ENCODE measurements at regions not wholly inside any gene's neighbourhood (a gene's known extent, or its start where the extent isn't known, plus 50 kb on each side); places are given as distances from the start of the nearest gene placed in this dataset.

DNA sequence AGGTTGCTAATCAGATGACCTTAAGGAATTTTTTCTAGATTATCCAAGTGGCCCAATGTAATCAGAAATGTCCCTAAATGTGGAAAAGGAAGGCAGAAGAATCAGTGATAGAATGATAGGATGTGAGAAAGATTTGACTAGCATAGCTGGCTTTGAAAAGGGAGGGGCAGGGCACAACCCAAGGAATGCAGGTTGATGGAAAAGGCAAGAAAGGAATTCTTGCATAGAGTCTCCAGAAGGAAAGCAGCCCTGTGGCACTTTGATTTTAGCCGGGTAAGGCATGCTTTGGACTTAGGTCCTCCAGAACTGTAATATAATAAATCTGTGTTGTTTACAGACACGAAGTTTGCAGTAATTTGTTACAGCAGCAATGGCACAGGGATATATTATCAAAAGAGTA, 375.7 kb upstream of the B3GALT2 start:
- DNase-seq (ENCODE audit: low read depth): no peak

DNA sequence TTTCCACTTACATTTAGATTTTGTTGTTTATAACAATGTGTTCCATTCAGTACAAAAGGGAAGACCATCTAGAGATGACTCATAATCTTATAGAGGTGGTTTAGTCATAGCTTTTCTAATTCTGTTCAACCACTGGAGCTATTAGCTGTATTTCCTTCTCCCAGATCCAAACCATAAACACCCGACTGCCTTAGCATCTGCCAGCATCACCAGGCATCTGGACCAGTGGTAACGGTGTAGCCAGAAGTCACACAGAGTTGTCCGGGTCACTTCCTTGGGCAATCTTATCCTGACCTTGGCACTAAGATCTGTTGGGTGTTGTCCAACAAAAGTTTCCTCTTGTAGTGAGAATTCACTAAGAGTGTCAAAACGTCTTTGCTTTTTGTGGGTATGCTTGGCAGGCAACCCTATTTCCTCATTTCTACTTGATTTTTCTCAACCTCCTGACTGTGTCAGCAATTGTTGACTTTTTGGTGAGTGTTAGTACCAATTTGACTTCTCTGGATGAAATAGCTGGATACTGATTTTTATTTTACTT, 372.1 kb upstream of the B3GALT2 start:
- DNase-seq (ENCODE audit: low read depth): peak; percentile 91

DNA sequence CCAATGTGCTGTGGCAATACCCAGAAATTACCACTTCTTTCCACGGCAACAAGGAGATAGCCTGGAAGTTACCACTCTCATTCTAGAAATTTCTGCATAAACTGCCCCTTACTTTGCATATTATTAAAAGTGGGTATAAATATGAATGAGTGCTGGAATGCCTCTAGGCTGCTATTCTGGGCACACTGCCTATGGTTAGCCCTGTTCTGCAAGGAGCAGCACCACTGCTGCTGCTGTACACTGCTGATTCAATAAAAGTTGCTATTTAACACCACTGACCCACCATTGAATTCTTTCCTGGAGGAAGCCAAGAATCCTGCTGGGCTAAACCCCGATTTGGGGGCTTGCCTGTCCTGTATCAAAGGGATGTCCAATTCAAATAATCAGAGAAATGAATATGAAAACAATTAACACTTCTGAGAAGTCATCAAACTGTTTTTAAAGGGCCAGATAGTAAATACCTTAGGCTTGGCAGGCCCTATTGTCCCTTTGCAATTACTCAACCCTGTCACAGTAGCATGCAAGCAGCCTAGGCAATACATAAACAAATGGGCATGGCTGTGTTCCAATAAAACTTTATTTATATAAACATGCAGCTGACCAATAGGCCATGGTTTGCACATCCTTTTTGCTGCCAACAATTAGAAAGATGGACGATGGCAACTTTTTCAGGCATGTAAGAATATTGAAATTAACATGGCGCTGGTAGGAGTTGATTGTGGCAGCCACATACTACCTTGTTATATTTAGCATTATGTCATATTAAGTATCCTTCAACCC, 369.4 kb upstream of the B3GALT2 start:
- no peak for DNase-seq (ENCODE audit: low read depth)

DNA sequence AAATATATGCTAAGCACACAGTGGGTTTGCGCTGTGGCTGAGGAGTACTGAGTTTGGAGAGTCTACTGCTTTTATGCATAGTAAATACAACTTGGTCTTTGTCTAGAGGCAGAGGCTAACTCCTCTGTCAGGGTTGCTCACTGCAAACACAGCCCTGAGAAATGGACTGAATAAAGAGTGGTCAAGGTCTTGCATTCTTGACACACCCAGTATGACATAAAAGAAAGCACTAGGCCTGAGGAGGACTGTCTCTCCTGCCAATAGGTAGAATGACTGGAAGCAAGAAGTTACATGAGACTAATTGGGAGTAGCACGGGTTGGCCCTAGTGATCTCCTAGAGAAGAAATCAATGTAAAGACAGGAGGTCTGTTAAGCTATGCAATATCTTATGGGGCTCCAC, 367.2 kb upstream of the B3GALT2 start:
- no peak for DNase-seq (ENCODE audit: low read depth)

- no peak for DNase-seq (ENCODE audit: low read depth)
These were observed 365.9 kb upstream of the B3GALT2 start for GRCh38 chr1:193552274-193552673.

- DNase-seq (ENCODE audit: low read depth): no peak
These were observed 362.7 kb upstream of the B3GALT2 start for GRCh38 chr1:193549081-193549480.

DNA sequence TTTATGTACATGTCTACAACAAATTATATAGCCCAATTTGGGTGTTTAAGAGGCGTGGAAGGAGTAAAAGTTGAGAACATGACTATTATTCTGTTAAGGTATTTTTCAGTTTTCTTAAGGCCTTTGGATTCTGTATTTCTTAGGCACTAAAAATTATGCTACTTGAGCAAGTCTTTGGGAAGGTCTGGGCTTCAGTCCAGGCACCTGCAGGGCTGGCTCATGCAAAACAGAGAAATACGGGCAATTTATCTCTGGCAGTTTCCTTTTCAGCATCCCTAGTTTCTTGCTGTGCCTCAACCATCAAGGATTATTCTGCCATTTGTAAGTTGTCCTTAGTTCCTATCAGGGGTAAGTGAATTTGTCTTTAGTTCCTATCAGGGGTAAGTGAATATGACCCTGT, 358.8 kb upstream of the B3GALT2 start:
- DNase-seq (ENCODE audit: low read depth): no peak

DNA sequence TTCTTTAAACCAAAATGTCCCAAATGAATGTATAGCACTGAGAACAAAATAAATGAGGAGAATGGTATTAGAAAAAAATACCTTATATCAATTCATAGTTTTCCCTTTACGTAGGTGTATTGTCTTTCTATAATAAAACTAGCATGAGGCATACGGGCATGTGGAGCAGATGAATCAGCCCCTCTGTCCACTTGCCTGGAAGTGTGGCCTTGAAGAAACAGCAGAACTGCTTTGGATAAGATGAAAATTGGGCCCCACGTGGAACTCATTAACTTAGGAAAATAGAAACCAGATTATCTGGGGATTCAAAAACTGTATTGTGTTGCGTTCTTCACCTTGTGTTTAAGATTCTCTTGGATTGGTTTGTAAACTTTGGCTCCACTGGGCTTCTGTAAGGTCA, 356.8 kb upstream of the B3GALT2 start:
- DNase-seq (ENCODE audit: low read depth): peak; percentile 40

DNA sequence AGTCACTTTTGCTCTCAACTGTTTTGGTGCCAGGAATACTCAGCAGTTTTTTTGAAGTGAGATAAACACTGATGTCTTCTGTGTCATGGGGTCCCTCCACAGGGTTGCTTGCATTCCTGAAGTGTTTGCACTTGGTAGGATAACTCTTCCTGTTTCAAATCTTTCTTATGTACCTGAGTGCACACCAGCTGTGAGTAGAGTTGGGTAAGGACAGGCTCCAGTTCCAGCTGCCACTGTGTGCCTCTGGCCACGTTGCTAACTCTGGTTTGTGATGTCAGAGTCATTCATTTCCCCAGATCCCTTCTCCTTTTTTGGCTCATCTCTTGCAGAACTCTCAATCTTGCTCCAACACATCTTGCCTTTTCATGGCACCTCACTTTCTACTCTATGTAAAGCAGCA, 356.3 kb upstream of the B3GALT2 start:
- DNase-seq (ENCODE audit: low read depth): no peak

DNA sequence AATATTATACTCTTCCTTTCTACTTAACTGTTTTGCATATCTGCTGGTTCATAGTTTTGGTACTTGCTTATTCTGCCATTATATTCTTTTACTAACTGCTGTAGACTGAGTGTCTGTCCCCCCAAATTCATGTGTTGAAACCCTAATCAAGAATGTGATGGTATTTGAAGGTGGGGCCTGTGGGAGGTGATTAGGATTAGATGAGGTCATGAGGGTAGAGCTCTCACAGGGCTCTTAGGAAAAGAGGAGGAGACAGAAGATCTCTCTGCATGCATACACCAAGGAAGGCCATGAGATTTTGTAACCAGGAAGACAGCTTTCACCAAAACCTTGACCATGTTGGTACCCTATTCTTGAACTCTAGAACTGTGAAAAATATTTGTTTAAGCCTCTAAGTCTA, 354.1 kb upstream of the B3GALT2 start:
- no peak for DNase-seq (ENCODE audit: low read depth)

- no peak for DNase-seq (ENCODE audit: low read depth)
These were observed 353.5 kb upstream of the B3GALT2 start for GRCh38 chr1:193539731-193540459.

- no peak for DNase-seq (ENCODE audit: low read depth)
These were observed 352.3 kb upstream of the B3GALT2 start for GRCh38 chr1:193538680-193539079.

DNA sequence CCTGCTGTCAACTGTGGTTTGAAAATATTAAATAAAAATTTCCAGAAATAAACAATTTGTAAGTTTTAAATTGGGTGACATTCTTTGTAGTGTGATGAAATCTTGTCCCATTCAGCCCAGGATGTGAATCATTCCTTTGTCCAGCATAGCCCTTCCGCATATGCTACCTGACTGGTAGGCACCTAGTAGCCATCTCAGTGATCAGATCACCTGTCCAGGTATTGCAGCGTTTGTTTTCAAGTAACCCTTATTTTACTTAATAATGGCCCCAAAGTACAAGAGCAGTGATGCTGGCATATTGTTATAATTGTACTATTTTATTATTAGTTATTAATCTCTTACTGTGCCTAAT, 351.6 kb upstream of the B3GALT2 start:
- no peak for DNase-seq (ENCODE audit: low read depth)

- no peak for DNase-seq (ENCODE audit: low read depth)
These were observed 351.0 kb upstream of the B3GALT2 start for GRCh38 chr1:193537266-193538002.

DNA sequence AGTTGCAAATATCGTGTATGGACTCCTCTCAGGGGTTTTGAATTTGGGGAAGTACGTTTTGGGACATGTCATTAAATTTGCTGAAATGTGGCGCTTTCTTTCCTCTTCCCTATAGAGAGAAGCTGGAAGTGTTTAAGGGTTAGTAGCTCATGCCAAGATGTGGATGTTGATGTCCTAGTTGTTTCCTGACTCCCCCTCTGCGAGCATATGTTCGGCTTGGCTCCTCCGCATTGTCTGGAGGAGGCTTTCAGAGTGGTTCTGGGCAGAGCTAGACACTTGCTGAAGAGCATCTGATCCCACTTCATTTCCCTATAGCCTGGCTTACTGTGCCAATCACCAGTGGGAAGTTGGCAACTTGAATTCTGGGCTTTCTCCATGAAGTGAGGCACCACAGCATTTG, 347.4 kb upstream of the B3GALT2 start:
- no peak for DNase-seq (ENCODE audit: low read depth)

GRCh38 chr1:193525917-193526710, 339.7 kb upstream of the B3GALT2 start:
- no peak for DNase-seq (ENCODE audit: low read depth)

DNA sequence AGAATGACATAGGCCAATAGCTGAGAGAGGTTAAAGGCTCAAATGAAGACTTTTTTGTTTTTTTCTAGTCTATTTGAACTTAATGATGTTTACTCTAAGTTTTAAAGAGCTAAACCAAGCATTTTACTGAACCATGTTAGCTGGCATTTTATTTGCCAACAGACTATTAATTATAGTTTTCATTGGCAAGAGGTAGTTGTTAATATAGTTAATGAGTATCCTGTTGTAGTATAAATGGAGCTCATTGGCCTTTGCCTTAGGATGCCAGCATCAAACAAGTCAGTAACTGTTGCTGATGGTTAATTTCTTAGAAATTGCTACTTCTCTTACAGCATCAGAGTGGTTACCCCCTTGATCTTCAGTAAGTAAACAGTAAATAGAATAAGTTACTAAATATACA, 339.0 kb upstream of the B3GALT2 start:
- no peak for DNase-seq (ENCODE audit: low read depth)

DNA sequence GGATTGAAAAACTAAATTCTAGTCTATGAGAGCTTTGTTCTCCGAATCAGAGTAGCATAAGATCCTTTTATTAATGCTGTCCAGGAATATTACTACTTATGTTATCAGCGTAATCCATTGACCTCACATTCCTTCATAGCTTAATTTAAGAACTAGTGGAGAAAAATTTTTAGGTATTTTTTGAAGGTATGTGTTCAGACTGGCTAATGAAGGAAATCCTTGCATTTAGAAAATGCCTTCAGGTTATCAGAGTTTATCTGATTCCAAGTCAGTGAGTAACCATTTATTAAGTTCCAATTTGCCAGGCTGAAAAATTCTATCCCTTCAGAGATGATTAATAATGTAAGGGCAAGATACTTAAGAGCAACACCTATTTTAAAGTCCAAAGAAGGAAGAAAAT, 338.2 kb upstream of the B3GALT2 start:
- DNase-seq (ENCODE audit: low read depth): no peak

DNA sequence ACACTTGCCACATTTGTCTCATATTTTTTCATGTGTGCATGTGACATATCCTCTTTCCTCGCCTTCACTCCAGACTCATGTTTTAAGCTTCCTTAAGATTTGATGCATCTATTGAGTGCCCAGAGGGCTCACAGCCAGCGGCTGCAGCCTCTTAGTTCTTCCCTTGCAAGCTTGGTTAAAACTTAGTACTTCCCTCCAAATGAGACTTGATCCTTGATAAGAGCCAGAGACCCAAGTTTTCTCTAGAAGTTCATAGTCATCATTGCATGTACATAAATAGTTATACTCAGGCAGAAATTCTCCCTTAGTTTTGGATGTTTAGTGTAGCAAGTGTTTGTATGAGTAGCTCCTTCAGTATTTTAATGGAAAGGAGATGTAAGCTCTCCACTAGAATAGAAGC, 337.6 kb upstream of the B3GALT2 start:
- no peak for DNase-seq (ENCODE audit: low read depth)

GRCh38 chr1:193520472-193520871, 334.1 kb upstream of the B3GALT2 start:
- peak; percentile 6 for DNase-seq (ENCODE audit: low read depth)

- DNase-seq (ENCODE audit: low read depth): no peak
These were observed 333.5 kb upstream of the B3GALT2 start for GRCh38 chr1:193519922-193520321.
